ENCODE measurements at regions not wholly inside any gene's neighbourhood (a gene's known extent, or its start where the extent isn't known, plus 50 kb on each side); places are given as distances from the start of the nearest gene placed in this dataset.

DNA sequence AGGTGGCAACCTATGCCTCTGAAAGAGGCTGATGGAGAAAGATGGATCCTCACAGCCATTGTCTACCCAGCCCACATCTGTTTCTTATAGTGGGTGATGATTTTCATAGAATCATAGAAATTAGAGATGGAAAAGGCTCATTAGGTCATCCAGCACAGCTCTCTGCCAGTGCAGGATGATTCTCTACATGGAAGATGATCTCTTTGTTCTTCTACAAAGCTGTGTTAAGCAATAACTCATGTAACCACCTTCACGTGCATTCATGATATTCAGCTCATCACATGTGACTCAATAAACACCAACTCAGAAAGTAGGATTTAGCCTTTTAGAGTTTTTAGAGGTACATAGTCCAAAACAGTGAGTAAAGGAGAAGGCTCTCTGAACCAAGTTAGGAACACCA lies 539.4 kb upstream of the ID2 start:
- TF ChIP-seq YY1 (IDR thresholded peaks at IDR 0.05; ENCODE audit: insufficient read depth, insufficient read length), result no peak
- no peak for TF ChIP-seq ZNF274 (IDR thresholded peaks at IDR 0.05; ENCODE audit: low read depth, low read length)

Measured in NT2/D1 (cell line).